GM18508 (cell line): ENCODE measurements at regions not wholly inside any gene's neighbourhood (a gene's known extent, or its start where the extent isn't known, plus 50 kb on each side); places are given as distances from the start of the nearest gene placed in this dataset.

Experiments
- ATAC-seq: cut with Tn5 transposase; IDR thresholded peaks from one replicate; pipeline ENCODE4 v1.9.1; 2021; ENCODE audit warnings: moderate number of reproducible peaks; ENCODE audit not compliant: insufficient read depth, unreplicated experiment

DNA sequence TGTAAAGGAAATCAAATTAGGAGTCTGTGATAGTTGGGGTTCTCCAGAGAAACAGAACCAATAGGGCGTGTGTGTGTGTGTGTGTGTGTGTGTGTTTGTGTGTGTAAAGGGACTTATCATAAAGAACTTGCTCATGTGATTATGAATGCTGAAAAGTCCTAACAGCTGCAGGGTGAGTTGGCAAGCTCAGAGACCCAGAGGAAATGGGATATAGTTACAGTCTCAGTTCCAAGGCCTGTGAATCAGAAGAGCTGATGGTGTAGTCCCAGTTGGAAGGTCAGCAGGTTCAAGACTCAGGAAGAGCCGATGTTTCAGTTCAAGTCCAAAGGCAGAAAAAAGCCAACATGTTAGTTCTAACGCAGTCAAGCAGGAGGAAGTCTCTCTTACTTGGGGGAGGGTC, 214.2 kb downstream of the ELAVL2 start:
- ATAC-seq: no peak

- no peak for ATAC-seq
These were observed 210.5 kb downstream of the ELAVL2 start for GRCh38 chr9:23615569-23615968.

GRCh38 chr9:23621188-23621587, 204.9 kb downstream of the ELAVL2 start:
- no peak for ATAC-seq

GRCh38 chr9:23621924-23622323, 204.1 kb downstream of the ELAVL2 start:
- no peak for ATAC-seq

GRCh38 chr9:23622396-23622795, 203.6 kb downstream of the ELAVL2 start:
- no peak for ATAC-seq

DNA sequence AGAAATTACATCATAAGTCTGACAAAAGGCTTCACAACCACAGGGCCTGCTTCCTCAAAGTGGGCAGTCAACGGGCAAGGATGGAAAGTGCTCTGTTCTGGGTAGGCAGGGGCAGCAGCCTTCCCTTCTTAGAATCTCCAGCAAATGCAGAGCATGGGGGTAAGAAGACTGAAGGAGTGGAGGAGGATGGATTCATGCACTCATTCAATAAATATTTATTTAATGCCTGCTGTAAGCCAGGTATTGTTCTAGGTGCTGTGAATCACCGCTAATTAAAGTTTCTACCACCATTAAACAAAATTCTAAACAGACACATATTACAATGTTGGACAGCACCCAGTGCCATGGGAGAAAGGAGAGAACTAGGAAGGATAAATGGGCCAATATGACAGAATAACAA, 195.6 kb downstream of the ELAVL2 start:
- no peak for ATAC-seq

GRCh38 chr9:23635276-23635675, 190.8 kb downstream of the ELAVL2 start:
- no peak for ATAC-seq

DNA sequence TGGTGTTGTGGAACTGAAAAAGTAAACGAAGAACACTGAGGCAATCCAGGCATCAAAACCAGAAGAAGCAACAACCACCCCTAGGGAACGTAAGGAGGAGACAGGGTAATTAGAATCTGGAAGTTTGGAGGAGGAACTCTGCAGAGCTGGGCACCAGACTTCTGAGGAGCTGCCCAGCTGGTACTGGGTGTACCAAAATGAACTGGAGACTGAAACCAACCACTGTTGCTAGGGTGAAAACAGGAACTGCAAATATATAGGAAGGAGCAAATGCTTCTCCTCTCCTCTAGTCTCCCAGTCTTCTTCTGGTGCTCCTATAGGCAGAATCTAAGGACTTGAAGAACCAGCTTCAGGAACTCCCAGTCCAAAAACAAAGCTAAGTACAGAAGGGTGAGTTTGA, 189.8 kb downstream of the ELAVL2 start:
- no peak for ATAC-seq

DNA sequence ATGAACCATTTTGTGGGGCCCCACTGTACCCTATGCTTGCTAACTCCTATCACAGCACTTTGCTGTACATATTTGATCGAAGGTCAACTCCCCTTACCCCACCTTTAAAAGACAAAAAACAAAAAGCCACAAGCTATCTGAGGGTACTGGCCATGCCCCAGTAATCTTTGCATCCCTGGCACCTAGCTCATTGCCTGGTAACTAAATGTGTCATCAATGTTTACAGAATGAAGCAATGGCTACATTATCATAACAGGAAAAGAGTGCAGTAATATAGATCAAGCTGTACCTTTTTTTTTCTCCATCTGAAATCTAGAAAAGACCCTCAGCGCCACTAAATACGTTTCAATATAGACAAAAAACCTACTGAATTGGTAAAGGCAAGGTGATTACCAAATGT, 188.0 kb downstream of the ELAVL2 start:
- no peak for ATAC-seq

DNA sequence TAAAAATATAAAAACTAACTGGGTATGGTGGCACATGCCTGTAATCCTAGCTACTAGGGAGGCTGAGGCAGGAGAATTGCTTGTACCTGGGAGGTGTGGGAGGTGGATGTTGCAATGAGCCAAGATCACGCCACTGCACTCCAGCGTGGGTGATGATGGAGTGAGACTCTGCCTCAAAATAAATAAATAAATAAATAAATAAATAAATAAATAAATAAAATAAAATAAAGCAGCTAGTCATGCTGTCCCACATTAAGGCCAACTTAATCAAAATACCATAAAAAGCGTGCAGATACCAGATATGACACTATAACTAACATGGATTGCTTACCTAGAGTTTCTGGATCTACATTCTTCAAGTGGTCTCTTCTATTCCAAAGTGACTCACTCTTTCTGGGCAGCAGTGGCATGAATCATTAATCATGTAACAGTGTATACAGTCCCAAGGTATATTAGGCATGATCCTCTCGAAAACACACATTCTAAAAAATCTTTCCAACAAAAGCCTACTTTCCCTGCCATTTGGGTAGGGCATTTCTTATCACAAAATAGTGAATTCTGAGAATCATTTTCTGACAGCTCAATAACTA, 187.1 kb downstream of the ELAVL2 start:
- no peak for ATAC-seq
